ENCODE measurements at regions not wholly inside any gene's neighbourhood (a gene's known extent, or its start where the extent isn't known, plus 50 kb on each side); places are given as distances from the start of the nearest gene placed in this dataset.

- intact Hi-C loops (cut with DNase I), result no loop called here
- no peaks in the 10 kb centered on the region for H3K9me3 ChIP-seq
Observed at GRCh38 chr4:52343595-52343994, 292.5 kb downstream of the SPATA18 start.

GRCh38 chr4:52350926-52351325, 299.8 kb downstream of the SPATA18 start:
- TF ChIP-seq POLR2A (IDR thresholded peaks at IDR 0.05) (no peak), CTCF (IDR thresholded peaks at IDR 0.05) (no peak)
- H3K4me3 ChIP-seq (replicated peaks in 1 of 3), result no peak overlapping the region
- no peak overlapping the region for H3K27ac ChIP-seq
- DNase-seq, result no peak
- H3K9me3 ChIP-seq, result no peaks in the 10 kb centered on the region
- H3K4me1 ChIP-seq, result no peaks in the 10 kb centered on the region
- 94 to 96% methylated on average over 1 of the region's 1 CpG for WGBS, 2 donors
- H3K27me3 ChIP-seq, result no peaks in the 10 kb centered on the region
- intact Hi-C loops (cut with DNase I), result no loop called here
- no peaks in the 10 kb centered on the region for H3K36me3 ChIP-seq

More at GRCh38 chr4:52343595-52343994, 292.5 kb downstream of the SPATA18 start:
- no peak for DNase-seq
- H3K27me3 ChIP-seq, result no peaks in the 10 kb centered on the region
- no peaks in the 10 kb centered on the region for H3K4me1 ChIP-seq
- TF ChIP-seq CTCF (IDR thresholded peaks at IDR 0.05) (no peak), POLR2A (IDR thresholded peaks at IDR 0.05) (no peak)
- no peak overlapping the region for H3K4me3 ChIP-seq (replicated peaks in 1 of 3)
- H3K36me3 ChIP-seq, result no peaks in the 10 kb centered on the region
- 67 to 73% methylated on average over 1 of the region's 1 CpG for WGBS, 2 donors
- H3K27ac ChIP-seq, result no peak overlapping the region

- Histone ChIP-seq H3K36me3 (no peaks in the 10 kb centered on the region), H3K9me3 (no peaks in the 10 kb centered on the region), H3K4me1 (no peaks in the 10 kb centered on the region), H3K4me3 (replicated peaks in 1 of 3) (no peak overlapping the region), H3K27ac (no peak overlapping the region), H3K27me3 (no peaks in the 10 kb centered on the region)
- intact Hi-C loops (cut with DNase I), result no loop called here
- 83 to 88% methylated on average over 9 of the region's 9 CpGs for WGBS, 2 donors
- no peak for DNase-seq
- TF ChIP-seq POLR2A (IDR thresholded peaks at IDR 0.05) (no peak), CTCF (IDR thresholded peaks at IDR 0.05) (no peak)
Observed at GRCh38 chr4:52358366-52358765, 300.7 kb downstream of the USP46 start.

GRCh38 chr4:52358883-52359321, 300.2 kb downstream of the USP46 start:
- intact Hi-C loops (cut with DNase I), result no loop called here
- Histone ChIP-seq H3K36me3 (no peaks in the 10 kb centered on the region), H3K4me1 (no peaks in the 10 kb centered on the region), H3K27ac (no peak overlapping the region), H3K27me3 (no peaks in the 10 kb centered on the region), H3K4me3 (replicated peaks in 1 of 3) (no peak overlapping the region), H3K9me3 (no peaks in the 10 kb centered on the region)
- 75 to 89% methylated on average over 1 of the region's 1 CpG for WGBS, 2 donors
- DNase-seq, result no peak
- TF ChIP-seq POLR2A (IDR thresholded peaks at IDR 0.05), result no peak
- TF ChIP-seq CTCF (IDR thresholded peaks at IDR 0.05), result no peak

- DNase-seq, result no peak
- no peak overlapping the region for H3K27ac ChIP-seq
- H3K27me3 ChIP-seq, result no peaks in the 10 kb centered on the region
- H3K4me3 ChIP-seq (replicated peaks in 1 of 3), result no peak overlapping the region
- WGBS, 2 donors, result 84 to 91% methylated on average over 5 of the region's 5 CpGs
- intact Hi-C loops (cut with DNase I), result no loop called here
- no peaks in the 10 kb centered on the region for H3K4me1 ChIP-seq
- no peak for TF ChIP-seq CTCF (IDR thresholded peaks at IDR 0.05)
- TF ChIP-seq POLR2A (IDR thresholded peaks at IDR 0.05), result no peak
- no peaks in the 10 kb centered on the region for H3K9me3 ChIP-seq
- no peaks in the 10 kb centered on the region for H3K36me3 ChIP-seq
Observed at GRCh38 chr4:52366191-52366590, 292.9 kb downstream of the USP46 start.

Data from thyroid gland (tissue), 4 donors.